Keratinocyte (primary cell): ENCODE measurements at regions not wholly inside any gene's neighbourhood (a gene's known extent, or its start where the extent isn't known, plus 50 kb on each side); places are given as distances from the start of the nearest gene placed in this dataset.

ENCODE experiments used
- CTCF ChIP-seq, 3 experiments: IDR thresholded peaks in 1 of 3; conservative IDR thresholded peaks in 1 of 3; optimal IDR thresholded peaks in 1 of 3; 2 replicates in 2 of 3; 3 replicates in 1 of 3; pipeline versions ENCODE3 to v1.5.1; 2011; ENCODE audit warnings: low read length in 3 of 3, mild to moderate bottlenecking in 3 of 3, moderate library complexity in 2 of 3, control low read depth in 1 of 3, inconsistent platforms in 1 of 3; ENCODE audit not compliant: insufficient read depth in 2 of 3; ENCODE audit errors: extremely low read depth in 1 of 3
- EZH2 ChIP-seq: IDR thresholded peaks from one replicate; pipeline ENCODE4 v1.6.1; 2012; ENCODE audit warnings: inconsistent platforms, mild to moderate bottlenecking, low read length, moderate library complexity

GRCh38 chr18:67901573-67901972 lies 385.1 kb upstream of the DSEL start:
- TF ChIP-seq CTCF (optimal IDR thresholded peaks at IDR 0.05 in 1 of 3, IDR thresholded peaks at IDR 0.05 in 1 of 3, conservative IDR thresholded peaks at IDR 0.05 in 1 of 3; ENCODE audit: extremely low read depth in 1 of 3, insufficient read depth in 2 of 3, low read length in 3 of 3) (no peak), EZH2 (no peak)
